T-cell (primary cell): ENCODE measurements at regions not wholly inside any gene's neighbourhood (a gene's known extent, or its start where the extent isn't known, plus 50 kb on each side); places are given as distances from the start of the nearest gene placed in this dataset.

Experiments used
- ATAC-seq, 4 experiments: fragments of 200-7000 bp in 3 of 4; fragments of 150-1000 bp in 1 of 4; cut with Tn5 transposase; replicated peaks in 1 of 4; 1 replicate in 3 of 4; 2 replicates in 1 of 4; pipeline ENCODE4 v1.10.0; 2021; ENCODE audit warnings: moderate library complexity in 3 of 4, mild to moderate bottlenecking in 2 of 4, moderate number of reproducible peaks in 1 of 4
- CTCF ChIA-PET, 2 donors: fragments of 300-600 bp; sonication (Branson Sonifier 250); formaldehyde crosslinking; loops; one replicate each; lab custom pipeline; 2022; ENCODE audit warnings: antibody characterized with exemption in 2 of 2; lab: Charles Lee
- POLR2A ChIA-PET, 2 donors: fragments of 300-600 bp; sonication (Branson Sonifier 250); formaldehyde crosslinking; loops; one replicate each; lab custom pipeline; 2022; ENCODE audit warnings: antibody characterized with exemption in 2 of 2; lab: Charles Lee
- DNase-seq, 35 experiments: peaks; one replicate each; pipeline versions ENCODE4 v3.0.0 to v3.0.0-alpha.2; 2013 to 2023
- H3K27ac ChIP-seq: one replicate; pipeline ENCODE4 v1.5.1; 2013; ENCODE audit warnings: low read length
- H3K27me3 ChIP-seq, 2 experiments: replicated peaks in 1 of 2; 1 replicate in 1 of 2; 2 replicates in 1 of 2; pipeline versions ENCODE4 v1.6.1 to v1.7.0; 2013; ENCODE audit warnings: low read length in 1 of 2, mixed read lengths in 1 of 2; ENCODE audit not compliant: control insufficient read depth in 2 of 2, insufficient read depth in 2 of 2; ENCODE audit errors: extremely low read depth in 1 of 2
- H3K36me3 ChIP-seq, 2 donors: 1 replicate in 1 of 2; 2 replicates in 1 of 2; pipeline versions ENCODE4 v1.6.1 to v1.7.0; 2013; ENCODE audit warnings: low read length in 1 of 2; ENCODE audit not compliant: control insufficient read depth in 2 of 2, insufficient read depth in 1 of 2; ENCODE audit errors: extremely low read depth in 1 of 2
- H3K4me1 ChIP-seq, 2 experiments: 1 replicate in 1 of 2; 2 replicates in 1 of 2; pipeline versions ENCODE4 v1.6.1 to v1.7.0; 2013; ENCODE audit warnings: low read length in 2 of 2, mixed read lengths in 1 of 2; ENCODE audit not compliant: insufficient read depth in 2 of 2, control insufficient read depth in 1 of 2; ENCODE audit errors: extremely low read depth in 1 of 2
- H3K4me3 ChIP-seq, 2 donors: 1 replicate in 1 of 2; 2 replicates in 1 of 2; pipeline versions ENCODE4 v1.5.1 to v1.7.0; 2013; ENCODE audit warnings: mild to moderate bottlenecking in 2 of 2, low read length in 1 of 2, moderate library complexity in 1 of 2; ENCODE audit not compliant: control insufficient read depth in 1 of 2; ENCODE audit errors: extremely low read depth in 1 of 2
- H3K9me3 ChIP-seq: 2 replicates; pipeline ENCODE4 v1.7.0; 2013
- H3K27ac Mint-ChIP-seq, 2 donors: one replicate each; pipeline ENCODE4 v1.8.0; 2020 to 2021; ENCODE audit warnings: mild to moderate bottlenecking in 2 of 2, mixed read lengths in 2 of 2
- H3K27me3 Mint-ChIP-seq, 2 donors: one replicate each; pipeline ENCODE4 v1.8.0; 2021 to 2022; ENCODE audit warnings: mixed read lengths in 2 of 2
- H3K36me3 Mint-ChIP-seq: one replicate; pipeline ENCODE4 v1.8.0; 2021; ENCODE audit warnings: mixed read lengths
- H3K4me1 Mint-ChIP-seq, 3 donors: one replicate each; pipeline ENCODE4 v1.8.0; 2020 to 2022; ENCODE audit warnings: mixed read lengths in 3 of 3, mild to moderate bottlenecking in 1 of 3
- H3K4me3 Mint-ChIP-seq, 3 donors: one replicate each; pipeline ENCODE4 v1.8.0; 2020 to 2022; ENCODE audit warnings: mild to moderate bottlenecking in 3 of 3, mixed read lengths in 3 of 3, moderate library complexity in 3 of 3
- H3K9me3 Mint-ChIP-seq, 3 donors: one replicate each; pipeline ENCODE4 v1.8.0; 2020 to 2022; ENCODE audit warnings: mixed read lengths in 3 of 3
- WGBS: methylation state at CpG from one replicate; pipeline ENCODE4 v1.1.5; 2013; ENCODE audit warnings: missing lambda C conversion rate; ENCODE audit not compliant: insufficient coverage; 5-methylcytosine and 5-hydroxymethylcytosine counted together

GRCh38 chr4:156527237-156527993, 444.2 kb downstream of the PDGFC start:
- Histone ChIP-seq H3K27me3 (no peaks in the 10 kb centered on the region), H3K4me1 (no peaks in the 10 kb centered on the region), H3K4me3 (no peak overlapping the region), H3K36me3 (no peaks in the 10 kb centered on the region), H3K9me3 (no peaks in the 10 kb centered on the region), H3K27ac (no peak overlapping the region)
- CTCF ChIA-PET, result no interaction called here
- no peak for ATAC-seq
- Mint-ChIP-seq H3K36me3 (no peaks in the 10 kb centered on the region), H3K4me3 (no peak overlapping the region), H3K4me1 (no peaks in the 10 kb centered on the region), H3K9me3 (peaks cover 4 to 13% (median 6%) of the 10 kb centered on the region in 3 donors), H3K27ac (no peak overlapping the region), H3K27me3 (no peaks in the 10 kb centered on the region)
- POLR2A ChIA-PET, result no interaction called here
- WGBS, result no CpG with 5 or more reads among the region's 2 CpGs
- no peak for DNase-seq

DNA sequence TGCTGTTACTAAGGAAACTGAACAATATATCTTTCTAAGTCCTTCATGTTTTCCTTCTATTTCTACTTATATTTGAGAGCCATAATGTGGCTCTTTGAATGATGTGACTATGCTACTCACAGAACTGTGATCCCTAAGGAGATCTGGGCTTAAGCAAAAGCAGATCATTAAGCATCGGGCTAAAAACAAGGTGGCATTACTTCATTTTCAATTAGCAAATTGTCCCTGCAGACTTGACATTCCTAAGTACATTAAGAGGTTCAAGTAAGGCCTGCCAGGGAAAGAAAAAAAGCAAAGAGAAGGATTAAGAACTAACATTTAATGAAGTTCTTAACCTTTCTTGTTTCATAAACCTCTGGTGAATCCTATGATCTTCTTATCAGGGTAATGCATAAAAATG, 447.6 kb downstream of the PDGFC start:
- Mint-ChIP-seq H3K4me1 (no peaks in the 10 kb centered on the region), H3K9me3 (peaks cover 3 to 22% (median 9%) of the 10 kb centered on the region in 3 donors), H3K36me3 (no peaks in the 10 kb centered on the region), H3K4me3 (no peak overlapping the region), H3K27me3 (no peaks in the 10 kb centered on the region), H3K27ac (no peak overlapping the region)
- Histone ChIP-seq H3K36me3 (no peaks in the 10 kb centered on the region), H3K4me3 (no peak overlapping the region), H3K4me1 (no peaks in the 10 kb centered on the region), H3K27ac (no peak overlapping the region), H3K27me3 (no peaks in the 10 kb centered on the region), H3K9me3 (no peaks in the 10 kb centered on the region)
- no CpG with 5 or more reads among the region's 1 CpG for WGBS
- DNase-seq, result no peak
- ChIA-PET POLR2A (no interaction called here), CTCF (no interaction called here)
- ATAC-seq, result no peak

DNA sequence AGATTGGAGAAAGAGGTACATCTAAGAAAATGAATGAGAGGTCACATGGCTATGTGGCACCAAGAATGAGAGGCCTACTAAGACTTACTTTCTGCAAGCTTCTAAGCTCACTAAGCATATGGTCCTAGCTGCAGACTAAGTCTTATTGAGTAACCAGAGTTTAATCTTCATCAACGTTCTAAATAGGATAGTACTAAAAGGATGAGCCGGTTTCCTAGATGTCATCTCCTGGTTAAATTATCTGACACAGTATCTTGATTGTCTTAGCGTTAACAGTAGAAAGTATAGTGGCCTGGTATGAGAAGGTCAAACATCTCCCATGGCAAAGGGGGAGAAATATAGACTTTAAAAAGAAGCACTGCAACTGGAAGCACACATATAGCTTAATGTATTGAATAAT, 448.1 kb downstream of the PDGFC start:
- Histone ChIP-seq H3K27me3 (no peaks in the 10 kb centered on the region), H3K9me3 (no peaks in the 10 kb centered on the region), H3K4me3 (no peak overlapping the region), H3K36me3 (no peaks in the 10 kb centered on the region), H3K4me1 (no peaks in the 10 kb centered on the region), H3K27ac (no peak overlapping the region)
- POLR2A ChIA-PET, result no interaction called here
- H3K36me3 Mint-ChIP-seq, result no peaks in the 10 kb centered on the region
- no peak overlapping the region for H3K27ac Mint-ChIP-seq
- WGBS, result no CpG with 5 or more reads among the region's 3 CpGs
- H3K27me3 Mint-ChIP-seq, result no peaks in the 10 kb centered on the region
- H3K4me1 Mint-ChIP-seq, result no peaks in the 10 kb centered on the region
- H3K9me3 Mint-ChIP-seq, result peaks cover 3 to 22% (median 9%) of the 10 kb centered on the region in 3 donors
- no peak for ATAC-seq
- CTCF ChIA-PET, result no interaction called here
- DNase-seq, result no peak
- H3K4me3 Mint-ChIP-seq, result no peak overlapping the region

DNA sequence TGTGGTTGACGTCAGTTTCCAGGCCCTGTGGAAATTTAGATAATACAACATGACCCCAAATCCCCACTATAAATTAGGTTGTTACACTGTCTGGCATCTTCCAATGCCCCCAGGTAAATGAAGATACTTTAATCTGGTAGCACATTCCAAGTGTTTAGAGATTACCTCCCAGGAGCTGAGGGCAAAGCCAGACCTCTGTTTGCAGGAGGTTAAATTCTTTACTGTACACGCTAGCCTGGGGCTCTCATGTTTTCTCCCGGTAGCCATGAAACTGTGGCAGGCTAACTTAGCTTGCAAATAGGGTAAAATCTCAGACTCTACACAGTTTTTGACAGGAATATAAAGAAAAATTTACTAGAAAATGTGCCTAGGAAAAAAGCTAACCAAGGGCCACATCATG, 450.0 kb downstream of the PDGFC start:
- Mint-ChIP-seq H3K27me3 (no peaks in the 10 kb centered on the region), H3K4me1 (no peaks in the 10 kb centered on the region), H3K36me3 (no peaks in the 10 kb centered on the region), H3K9me3 (peaks cover 3 to 22% (median 9%) of the 10 kb centered on the region in 3 donors), H3K4me3 (no peak overlapping the region), H3K27ac (no peak overlapping the region)
- Histone ChIP-seq H3K27ac (no peak overlapping the region), H3K4me3 (no peak overlapping the region), H3K36me3 (no peaks in the 10 kb centered on the region), H3K9me3 (no peaks in the 10 kb centered on the region), H3K4me1 (no peaks in the 10 kb centered on the region), H3K27me3 (no peaks in the 10 kb centered on the region)
- DNase-seq (no peak), ATAC-seq (no peak)
- POLR2A ChIA-PET, result no interaction called here
- no CpG with 5 or more reads among the region's 3 CpGs for WGBS
- CTCF ChIA-PET, result no interaction called here

DNA sequence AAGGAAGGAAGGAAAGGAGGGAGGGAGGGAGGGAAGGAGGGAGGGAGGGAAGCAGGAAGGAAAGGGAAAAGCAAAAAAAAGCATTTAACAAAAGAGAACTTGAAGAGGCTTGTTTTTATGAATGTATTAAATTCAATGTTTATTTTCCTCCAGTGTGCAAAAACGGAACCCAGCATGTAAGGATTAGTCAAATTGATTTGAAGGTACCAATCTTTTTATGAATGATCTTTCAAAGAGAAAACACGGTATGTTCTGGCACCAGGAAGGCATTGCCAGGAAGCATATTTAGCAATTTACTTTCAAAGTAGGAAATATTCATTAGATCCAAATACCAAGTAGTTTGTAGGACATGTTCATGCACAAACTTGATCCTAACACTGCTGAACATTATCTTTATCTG, 453.6 kb downstream of the PDGFC start:
- Mint-ChIP-seq H3K27me3 (no peaks in the 10 kb centered on the region), H3K4me3 (no peak overlapping the region), H3K9me3 (peaks cover 3 to 14% (median 5%) of the 10 kb centered on the region in 3 donors), H3K36me3 (no peaks in the 10 kb centered on the region), H3K4me1 (no peaks in the 10 kb centered on the region), H3K27ac (no peak overlapping the region)
- ChIA-PET POLR2A (no interaction called here), CTCF (no interaction called here)
- ATAC-seq, result no peak
- 50% methylated on average over 1 of the region's 2 CpGs for WGBS
- DNase-seq, result no peak
- Histone ChIP-seq H3K4me3 (no peak overlapping the region), H3K27me3 (no peaks in the 10 kb centered on the region), H3K36me3 (no peaks in the 10 kb centered on the region), H3K9me3 (no peaks in the 10 kb centered on the region), H3K4me1 (no peaks in the 10 kb centered on the region), H3K27ac (no peak overlapping the region)

DNA sequence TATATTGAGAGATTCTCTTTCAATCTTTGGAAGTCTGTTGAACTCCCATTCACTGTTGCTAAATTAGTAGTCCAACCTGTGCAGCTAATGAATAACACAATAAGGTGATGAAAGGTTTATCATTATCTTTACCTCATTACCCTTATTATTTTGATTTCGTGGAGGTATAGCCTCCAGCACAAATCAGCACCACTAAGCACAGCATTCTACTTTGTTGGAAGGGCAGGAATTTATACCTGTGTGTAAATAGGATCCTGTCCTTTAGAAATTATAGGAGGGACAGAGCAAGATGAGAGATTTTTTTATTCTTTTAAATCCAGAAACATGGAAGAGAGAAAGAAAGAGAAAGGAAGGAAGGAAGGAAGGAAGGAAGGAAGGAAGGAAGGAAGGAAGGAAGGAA, 454.1 kb downstream of the PDGFC start:
- ATAC-seq (no peak), DNase-seq (no peak)
- WGBS, result no CpG with 5 or more reads among the region's 1 CpG
- Histone ChIP-seq H3K4me1 (no peaks in the 10 kb centered on the region), H3K9me3 (no peaks in the 10 kb centered on the region), H3K36me3 (no peaks in the 10 kb centered on the region), H3K4me3 (no peak overlapping the region), H3K27me3 (no peaks in the 10 kb centered on the region), H3K27ac (no peak overlapping the region)
- H3K36me3 Mint-ChIP-seq, result no peaks in the 10 kb centered on the region
- ChIA-PET CTCF (no interaction called here), POLR2A (no interaction called here)
- H3K27ac Mint-ChIP-seq, result no peak overlapping the region
- no peaks in the 10 kb centered on the region for H3K4me1 Mint-ChIP-seq
- H3K9me3 Mint-ChIP-seq, result peaks cover 3 to 10% (median 5%) of the 10 kb centered on the region in 3 donors
- no peaks in the 10 kb centered on the region for H3K27me3 Mint-ChIP-seq
- H3K4me3 Mint-ChIP-seq, result no peak overlapping the region

- H3K4me1 ChIP-seq, result no peaks in the 10 kb centered on the region
- ChIA-PET POLR2A (no interaction called here), CTCF (no interaction called here)
- Mint-ChIP-seq H3K4me3 (no peak overlapping the region), H3K36me3 (no peaks in the 10 kb centered on the region), H3K27me3 (no peaks in the 10 kb centered on the region), H3K4me1 (no peaks in the 10 kb centered on the region), H3K9me3 (peaks cover 3 to 5% (median 5%) of the 10 kb centered on the region in 3 donors), H3K27ac (no peak overlapping the region)
- no peak overlapping the region for H3K4me3 ChIP-seq
- H3K27ac ChIP-seq, result no peak overlapping the region
- DNase-seq (no peak), ATAC-seq (no peak)
- no peaks in the 10 kb centered on the region for H3K27me3 ChIP-seq
- no peaks in the 10 kb centered on the region for H3K9me3 ChIP-seq
- 100% methylated on average over 1 of the region's 1 CpG for WGBS
- no peaks in the 10 kb centered on the region for H3K36me3 ChIP-seq
Observed at GRCh38 chr4:156516698-156517097, 454.9 kb downstream of the PDGFC start.
